Astrocyte (in vitro differentiated cells and primary cell): ENCODE measurements at regions not wholly inside any gene's neighbourhood (a gene's known extent, or its start where the extent isn't known, plus 50 kb on each side); places are given as distances from the start of the nearest gene placed in this dataset.
A peak's percentile ranks its signal among the peaks of the same experiment; 100 is the strongest.

Experiments used
- DNase-seq: peaks from one replicate; pipeline ENCODE4 v3.0.0-alpha.2; 2010; ENCODE audit warnings: low read depth
- FAIRE-seq: peaks from 2 replicates; lab custom pipeline; 2011; peaks lifted over from hg19 to GRCh38; lab: Jason Lieb, UNC
- H2AFZ ChIP-seq: 2 replicates; pipeline ENCODE4 v1.6.0; 2012; ENCODE audit warnings: low read depth, low read length, inconsistent platforms
- H3K27ac ChIP-seq: 2 replicates; pipeline ENCODE4 v1.5.1; 2011; ENCODE audit warnings: low read depth, low read length, inconsistent platforms
- H3K27me3 ChIP-seq: 2 replicates; pipeline ENCODE4 v1.6.0; 2011; ENCODE audit warnings: low read length, inconsistent platforms; ENCODE audit not compliant: insufficient read depth
- H3K36me3 ChIP-seq: 2 replicates; pipeline ENCODE4 v1.5.1; 2011; ENCODE audit warnings: low read length, inconsistent platforms; ENCODE audit not compliant: insufficient read depth
- H3K4me1 ChIP-seq: 2 replicates; pipeline ENCODE4 v1.5.1; 2011; ENCODE audit warnings: low read length, inconsistent platforms; ENCODE audit not compliant: insufficient read depth
- H3K4me2 ChIP-seq: 2 replicates; pipeline ENCODE4 v1.6.0; 2012; ENCODE audit warnings: low read length, inconsistent platforms
- H3K4me3 ChIP-seq: 2 replicates; pipeline ENCODE4 v1.5.1; 2011; ENCODE audit warnings: low read depth, mild to moderate bottlenecking, low read length, inconsistent platforms; ENCODE audit not compliant: insufficient read depth
- H3K79me2 ChIP-seq: 2 replicates; pipeline ENCODE4 v1.6.0; 2012; ENCODE audit warnings: mild to moderate bottlenecking, low read length, inconsistent platforms; ENCODE audit not compliant: insufficient read depth
- H3K9ac ChIP-seq: 2 replicates; pipeline ENCODE4 v1.6.0; 2012; ENCODE audit warnings: mild to moderate bottlenecking, low read length, inconsistent platforms
- H3K9me3 ChIP-seq: 2 replicates; pipeline ENCODE4 v1.5.1; 2012; ENCODE audit warnings: low read depth, mild to moderate bottlenecking, low read length, inconsistent platforms; ENCODE audit not compliant: insufficient read depth
- H4K20me1 ChIP-seq: 2 replicates; pipeline ENCODE4 v1.6.0; 2012; ENCODE audit warnings: low read length, inconsistent platforms; ENCODE audit not compliant: insufficient read depth
- H3K27ac Mint-ChIP-seq: one replicate; pipeline ENCODE4 v1.8.0; 2021; ENCODE audit warnings: mild to moderate bottlenecking, mixed read lengths; ENCODE audit not compliant: unreplicated experiment
- H3K27me3 Mint-ChIP-seq: one replicate; pipeline ENCODE4 v1.8.0; 2021; ENCODE audit warnings: low read depth, mixed read lengths; ENCODE audit not compliant: unreplicated experiment
- H3K36me3 Mint-ChIP-seq: one replicate; pipeline ENCODE4 v1.8.0; 2021; ENCODE audit warnings: low read depth, mixed read lengths; ENCODE audit not compliant: unreplicated experiment
- H3K4me1 Mint-ChIP-seq: one replicate; pipeline ENCODE4 v1.8.0; 2021; ENCODE audit warnings: low read depth, mixed read lengths; ENCODE audit not compliant: unreplicated experiment
- H3K4me3 Mint-ChIP-seq: one replicate; pipeline ENCODE4 v1.8.0; 2021; ENCODE audit warnings: mild to moderate bottlenecking, moderate library complexity, mixed read lengths; ENCODE audit not compliant: unreplicated experiment
- H3K9me3 Mint-ChIP-seq: one replicate; pipeline ENCODE4 v1.8.0; 2021; ENCODE audit warnings: mild to moderate bottlenecking, mixed read lengths; ENCODE audit not compliant: unreplicated experiment
- CTCF ChIP-seq: IDR thresholded peaks from 2 replicates; pipeline ENCODE4 v1.5.1; 2011; ENCODE audit warnings: low read depth, mild to moderate bottlenecking, inconsistent platforms, low read length, moderate library complexity; ENCODE audit not compliant: insufficient read depth
- EZH2 ChIP-seq: IDR thresholded peaks from 2 replicates; pipeline ENCODE4 v1.6.1; 2012; ENCODE audit warnings: mild to moderate bottlenecking, low read length, inconsistent platforms; ENCODE audit not compliant: insufficient read depth

GRCh38 chr5:167920589-167920988 is 370.9 kb upstream of the WWC1 start:
- DNase-seq (no peak), FAIRE-seq (no peak)
- Mint-ChIP-seq H3K4me1 (peaks cover 33% of the 10 kb centered on the region), H3K36me3 (peaks cover 8% of the 10 kb centered on the region), H3K4me3 (no peak overlapping the region), H3K27ac (no peak overlapping the region), H3K27me3 (no peaks in the 10 kb centered on the region), H3K9me3 (peaks cover 2% of the 10 kb centered on the region)
- H3K27ac ChIP-seq: no peak overlapping the region
- H3K4me1 ChIP-seq: peaks cover 12% of the 10 kb centered on the region
- no peak overlapping the region for H2AFZ ChIP-seq
- H3K9ac ChIP-seq: no peak overlapping the region
- H4K20me1 ChIP-seq: no peaks in the 10 kb centered on the region
- H3K79me2 ChIP-seq: no peaks in the 10 kb centered on the region
- TF ChIP-seq CTCF: no peak
- TF ChIP-seq EZH2: no peak
- no peaks in the 10 kb centered on the region for H3K9me3 ChIP-seq
- H3K36me3 ChIP-seq: no peaks in the 10 kb centered on the region
- H3K4me3 ChIP-seq: no peak overlapping the region
- H3K4me2 ChIP-seq: no peak overlapping the region
- H3K27me3 ChIP-seq: no peaks in the 10 kb centered on the region

GRCh38 chr5:167921796-167922195 is 369.6 kb upstream of the WWC1 start:
- H3K36me3 Mint-ChIP-seq: peaks cover 10% of the 10 kb centered on the region
- no peaks in the 10 kb centered on the region for H3K27me3 Mint-ChIP-seq
- peak; percentile 54 for FAIRE-seq
- Histone ChIP-seq H2AFZ (no peak overlapping the region), H3K4me3 (no peak overlapping the region), H3K36me3 (no peaks in the 10 kb centered on the region), H3K79me2 (no peaks in the 10 kb centered on the region), H3K4me2 (no peak overlapping the region), H3K27me3 (no peaks in the 10 kb centered on the region), H3K4me1 (peaks cover 3% of the 10 kb centered on the region), H3K9me3 (no peaks in the 10 kb centered on the region), H3K9ac (no peak overlapping the region), H4K20me1 (no peaks in the 10 kb centered on the region), H3K27ac (no peak overlapping the region)
- peaks cover 2% of the 10 kb centered on the region for H3K9me3 Mint-ChIP-seq
- H3K4me3 Mint-ChIP-seq: no peak overlapping the region
- DNase-seq: no peak
- no peak overlapping the region for H3K27ac Mint-ChIP-seq
- peaks cover 21% of the 10 kb centered on the region for H3K4me1 Mint-ChIP-seq
- TF ChIP-seq EZH2: no peak
- TF ChIP-seq CTCF: no peak

GRCh38 chr5:167923396-167923795 is 368.0 kb upstream of the WWC1 start:
- Histone ChIP-seq H3K9me3 (no peaks in the 10 kb centered on the region), H4K20me1 (no peaks in the 10 kb centered on the region), H3K4me2 (no peak overlapping the region), H3K4me3 (no peak overlapping the region), H2AFZ (no peak overlapping the region), H3K4me1 (no peaks in the 10 kb centered on the region), H3K36me3 (no peaks in the 10 kb centered on the region), H3K27me3 (no peaks in the 10 kb centered on the region), H3K27ac (no peak overlapping the region), H3K9ac (no peak overlapping the region), H3K79me2 (no peaks in the 10 kb centered on the region)
- H3K36me3 Mint-ChIP-seq: peaks cover 10% of the 10 kb centered on the region
- TF ChIP-seq EZH2 (no peak), CTCF (no peak)
- H3K27ac Mint-ChIP-seq: no peak overlapping the region
- FAIRE-seq (no peak), DNase-seq (no peak)
- no peak overlapping the region for H3K4me3 Mint-ChIP-seq
- H3K4me1 Mint-ChIP-seq: peaks cover 14% of the 10 kb centered on the region
- no peaks in the 10 kb centered on the region for H3K27me3 Mint-ChIP-seq
- peaks cover 2% of the 10 kb centered on the region for H3K9me3 Mint-ChIP-seq
